ENCODE measurements at regions not wholly inside any gene's neighbourhood (a gene's known extent, or its start where the extent isn't known, plus 50 kb on each side); places are given as distances from the start of the nearest gene placed in this dataset.

GRCh38 chr5:3980156-3980555, 384.5 kb downstream of the IRX1 start:
- TF ChIP-seq CTCF (IDR thresholded peaks at IDR 0.05) (no peak), POLR2A (IDR thresholded peaks at IDR 0.05) (no peak)

All from esophagus squamous epithelium (tissue), 4 donors.